ENCODE measurements at regions not wholly inside any gene's neighbourhood (a gene's known extent, or its start where the extent isn't known, plus 50 kb on each side); places are given as distances from the start of the nearest gene placed in this dataset.
A peak's percentile ranks its signal among the peaks of the same experiment; 100 is the strongest.

DNA sequence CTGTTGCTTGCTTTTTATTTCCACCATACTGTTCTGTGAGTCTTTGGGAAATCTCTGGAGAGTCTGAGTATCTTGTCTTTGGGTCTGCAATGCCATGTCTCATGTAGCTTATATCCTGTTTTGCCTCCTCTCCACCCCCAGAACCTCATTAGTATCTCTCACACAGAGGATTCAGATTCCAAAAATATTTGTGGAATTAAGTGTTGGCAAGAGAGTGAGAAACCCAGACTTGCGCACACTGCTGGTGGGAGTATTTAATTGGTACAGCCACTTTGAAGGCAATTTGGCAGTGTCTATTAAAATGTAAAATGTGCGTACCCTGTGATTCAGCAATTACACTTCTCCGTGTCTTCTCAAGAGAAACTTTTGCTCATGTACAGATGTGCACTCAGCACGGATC, 68.6 kb downstream of the ZNF621 start:
- DNase-seq, result no peak

DNA sequence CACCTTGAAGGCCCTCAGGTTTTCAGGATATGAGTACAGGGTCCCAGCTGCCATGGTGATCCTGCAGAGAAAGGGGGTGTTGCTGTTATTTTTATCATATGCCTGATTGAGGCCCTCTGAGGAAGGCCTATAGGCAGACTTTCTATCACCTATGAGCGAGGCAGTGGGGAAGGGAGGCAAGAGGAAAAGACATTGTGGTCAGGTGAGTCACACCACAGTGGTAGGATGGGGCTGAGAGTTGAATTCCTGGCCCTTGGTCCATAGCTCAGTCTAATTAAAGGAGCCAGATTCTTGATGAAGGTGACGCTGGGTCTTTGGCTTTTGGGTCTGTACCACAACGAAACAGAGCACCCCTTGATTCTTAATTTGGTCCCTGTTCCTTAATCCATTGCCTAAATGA, 72.7 kb downstream of the ZNF621 start:
- no peak for DNase-seq

DNA sequence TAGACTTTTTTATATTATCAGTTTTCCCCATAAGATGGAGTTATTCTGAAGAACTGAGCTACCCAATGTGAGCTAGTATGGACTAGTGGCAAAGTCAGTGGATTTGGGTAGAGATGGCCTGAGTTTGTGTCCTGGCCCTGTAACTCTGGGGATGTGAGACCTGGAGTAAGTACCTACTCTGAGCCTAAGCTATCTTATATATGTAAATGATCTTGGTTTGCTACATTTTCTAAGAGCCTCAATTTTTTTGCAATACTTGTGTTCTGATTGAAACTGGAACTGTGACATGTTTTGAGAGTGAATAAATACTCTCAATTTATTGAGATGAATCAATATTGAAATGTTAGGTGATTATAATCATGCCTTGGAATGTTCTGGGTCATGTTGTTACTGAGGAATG, 73.6 kb downstream of the ZNF621 start:
- no peak for DNase-seq

DNA sequence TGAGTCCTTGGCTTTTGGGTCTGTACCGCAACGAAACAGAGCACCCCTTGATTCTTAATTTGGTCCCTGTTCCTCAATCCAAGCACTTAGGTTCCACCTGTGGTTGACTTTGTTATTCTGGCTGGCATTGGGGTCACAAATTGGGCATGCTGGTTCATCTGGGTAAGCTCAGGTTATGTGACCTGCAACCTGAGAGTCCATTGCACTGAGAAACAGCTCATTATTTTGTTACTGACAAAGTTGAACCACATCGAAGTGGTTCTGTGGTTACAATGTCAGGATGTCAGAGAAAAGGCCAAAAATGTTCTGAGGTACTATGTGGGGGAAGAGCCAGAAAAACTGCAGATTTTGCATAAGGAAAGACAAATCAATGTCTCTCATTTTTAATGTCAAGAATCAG, 74.2 kb downstream of the ZNF621 start:
- no peak for DNase-seq

DNA sequence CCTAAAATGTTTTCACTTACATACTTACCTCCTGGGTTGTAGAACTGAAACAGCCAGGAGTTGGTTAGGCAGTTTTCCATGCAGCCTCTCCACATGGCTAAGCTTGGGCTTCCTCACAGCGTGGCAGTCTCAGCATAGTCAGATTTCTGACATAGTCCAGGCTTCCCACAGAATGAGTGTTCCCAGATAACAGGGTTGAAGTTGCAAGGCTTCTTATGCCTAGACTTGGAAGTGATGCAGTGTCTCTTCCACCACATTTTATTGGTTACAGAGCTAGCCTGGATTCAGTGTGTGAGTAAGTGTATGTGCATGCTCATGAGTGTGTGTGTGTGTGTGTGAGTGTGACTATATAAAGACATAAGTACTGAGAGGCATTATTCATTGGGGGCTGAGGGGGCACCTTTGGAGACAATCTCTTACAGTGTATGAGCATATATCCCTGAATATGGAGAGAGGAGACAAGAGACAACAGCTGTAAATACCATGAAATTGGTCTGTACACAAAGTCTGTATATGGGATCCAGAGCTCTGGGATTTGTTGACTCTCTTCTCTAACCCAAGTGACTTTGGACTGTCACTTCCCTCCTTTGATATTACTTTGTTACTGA, 78.1 kb downstream of the ZNF621 start:
- no peak for DNase-seq

DNA sequence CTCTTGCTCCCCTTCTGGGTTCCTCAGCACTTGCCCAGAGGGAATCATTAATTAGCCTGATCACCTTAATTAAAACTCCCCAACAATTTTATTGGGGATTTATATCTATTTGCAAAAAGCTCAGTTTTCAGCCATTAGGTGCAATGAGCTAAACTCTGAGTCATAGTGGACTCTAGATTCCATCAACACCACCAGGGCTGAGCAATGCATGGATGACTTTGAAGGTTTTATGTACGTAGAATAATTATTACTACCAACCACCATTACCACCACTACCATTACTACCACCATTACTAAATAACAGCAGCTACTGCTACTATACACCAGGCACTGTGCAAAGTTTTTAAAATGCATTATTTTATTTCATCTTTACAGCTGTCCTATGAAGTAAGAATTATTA, 81.2 kb downstream of the ZNF621 start:
- DNase-seq, result no peak

DNA sequence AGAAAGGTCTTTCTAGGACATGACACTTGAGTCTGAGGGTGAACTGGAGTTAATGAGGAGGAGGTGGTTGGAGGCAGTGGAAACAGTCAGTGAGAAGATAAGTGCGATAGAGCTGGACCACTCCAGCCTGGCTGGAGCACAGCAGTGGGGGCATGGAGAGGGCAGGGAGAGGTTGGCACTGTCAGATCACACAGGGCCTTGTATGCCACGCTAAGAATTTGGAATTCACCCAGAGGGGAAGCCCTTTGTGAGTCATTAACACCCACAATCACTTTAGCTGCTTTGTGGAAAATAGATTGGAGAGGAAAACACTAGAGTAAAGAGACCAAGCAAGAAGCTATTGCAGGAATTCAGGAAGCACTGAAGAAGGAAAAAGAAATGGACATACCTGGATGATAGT, 83.3 kb downstream of the ZNF621 start:
- no peak for DNase-seq

DNA sequence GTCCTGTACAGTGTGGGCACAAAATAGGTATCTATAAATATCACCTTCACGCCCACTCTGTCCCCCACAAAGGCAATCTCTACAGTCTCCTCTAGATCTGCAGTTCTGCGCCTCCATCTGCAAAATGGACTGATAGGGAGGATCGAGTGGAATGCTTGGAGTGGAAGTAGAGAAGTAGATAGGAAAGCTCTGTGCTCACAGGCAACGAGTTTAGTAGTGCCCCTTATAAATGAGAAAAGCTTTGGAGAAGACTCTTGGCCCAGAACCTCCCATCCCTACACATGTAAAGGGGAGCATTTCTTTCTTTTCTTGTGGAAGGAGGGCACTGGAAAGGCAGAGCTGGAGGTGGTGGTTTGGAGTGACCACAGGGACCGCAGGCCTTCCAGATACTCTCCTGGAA, 88.5 kb downstream of the ZNF621 start:
- no peak for DNase-seq

DNA sequence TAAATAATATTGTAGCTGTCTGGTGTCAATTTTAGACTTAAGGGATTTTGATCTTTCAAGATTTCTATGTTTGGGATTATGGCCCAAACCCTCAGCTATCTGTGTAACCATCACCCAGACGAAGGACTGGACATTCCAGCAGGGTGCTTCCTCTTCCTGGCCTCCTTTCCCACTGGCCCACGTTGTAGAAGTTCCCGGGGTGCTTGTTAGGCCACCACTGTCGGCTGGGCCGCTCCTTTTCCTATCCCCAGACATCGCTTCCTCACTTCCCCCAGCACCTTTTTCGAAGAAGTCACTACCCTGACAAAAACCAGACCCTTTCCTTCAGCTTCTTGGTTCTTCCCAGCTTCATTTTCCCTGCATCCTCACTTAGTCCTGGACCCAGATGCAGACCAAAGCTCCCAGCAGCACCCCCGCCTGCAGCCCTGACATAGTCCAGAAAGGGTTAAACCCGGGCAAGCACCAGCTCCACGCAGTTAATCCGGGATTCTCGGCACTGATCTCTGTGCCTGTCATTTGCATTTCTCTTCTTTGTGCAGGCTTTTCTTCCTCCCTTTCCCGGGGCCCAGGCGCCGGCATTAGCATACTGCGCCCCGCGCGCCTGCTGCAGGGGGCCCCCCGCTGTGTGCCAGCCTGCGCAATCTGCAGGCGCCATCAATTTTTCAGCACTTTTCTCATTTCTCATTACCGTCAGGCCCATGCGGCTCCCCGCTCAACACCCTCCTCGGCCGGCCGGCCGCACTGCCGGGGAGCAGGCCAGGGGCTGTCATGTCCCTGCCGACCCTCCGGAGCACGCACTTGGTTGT, 90.6 kb downstream of the ZNF621 start:
- DNase-seq, result peak; percentile 7

DNA sequence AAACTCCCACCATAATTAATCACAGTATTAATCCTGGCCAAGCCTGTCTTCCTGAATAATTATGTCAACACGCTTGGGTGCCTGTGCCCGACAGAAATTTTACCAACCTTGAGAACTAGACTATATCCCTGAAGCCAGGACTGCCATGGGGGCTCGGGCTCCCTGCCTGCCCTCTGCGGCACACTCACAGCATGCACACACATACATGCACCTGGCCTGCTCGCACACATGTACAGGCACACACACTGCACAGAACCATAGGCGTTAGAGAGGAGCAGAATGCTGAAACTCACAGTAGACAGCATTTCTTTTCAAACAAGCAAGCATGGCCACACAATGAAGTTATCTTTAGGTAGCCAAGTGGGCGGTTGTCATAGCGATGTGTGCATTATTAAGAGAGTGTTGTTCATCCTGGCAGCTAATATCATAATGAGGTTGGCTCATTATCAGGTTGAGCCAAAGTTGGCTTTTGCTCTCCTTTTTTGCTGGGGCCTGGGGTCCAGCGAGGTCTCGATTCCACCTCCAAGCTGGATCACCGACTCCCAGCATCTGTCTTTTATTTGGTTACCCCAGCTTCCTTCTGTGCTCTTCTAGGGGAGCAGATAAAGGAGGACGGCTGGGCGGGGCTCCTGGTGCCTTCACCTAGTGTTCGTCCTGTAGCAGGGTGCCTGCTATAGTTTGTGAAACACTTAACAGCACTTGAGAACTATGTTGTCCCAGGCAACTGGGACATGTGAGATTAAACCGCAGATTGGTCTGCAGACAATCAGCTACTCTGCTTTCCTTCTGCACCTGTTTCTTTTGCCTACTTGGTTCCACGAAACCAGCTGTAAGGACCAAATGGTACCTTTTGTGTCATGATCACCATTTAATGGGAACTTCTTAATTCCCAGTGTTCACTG, 91.4 kb downstream of the ZNF621 start:
- DNase-seq, result peak; percentile 21

DNA sequence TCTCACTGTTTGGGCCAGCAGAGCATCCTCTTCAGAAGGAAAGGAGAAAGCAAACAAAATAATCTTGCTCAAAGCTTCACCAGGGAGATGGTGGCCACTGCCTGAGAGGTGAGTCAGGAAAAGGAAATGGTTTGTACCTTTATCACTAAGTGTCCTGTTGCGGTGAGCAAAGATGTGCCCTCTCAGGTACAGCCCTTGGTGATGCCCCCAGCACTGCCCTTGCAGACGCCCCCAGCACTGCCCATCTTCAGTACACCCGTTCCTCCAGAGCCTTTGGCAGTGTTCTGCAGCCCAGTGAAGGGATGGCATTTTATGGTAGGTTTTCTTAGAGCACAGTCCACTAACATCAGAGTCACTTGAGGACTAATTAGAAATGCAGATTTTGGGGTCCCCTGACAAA, 92.3 kb downstream of the ZNF621 start:
- no peak for DNase-seq

DNA sequence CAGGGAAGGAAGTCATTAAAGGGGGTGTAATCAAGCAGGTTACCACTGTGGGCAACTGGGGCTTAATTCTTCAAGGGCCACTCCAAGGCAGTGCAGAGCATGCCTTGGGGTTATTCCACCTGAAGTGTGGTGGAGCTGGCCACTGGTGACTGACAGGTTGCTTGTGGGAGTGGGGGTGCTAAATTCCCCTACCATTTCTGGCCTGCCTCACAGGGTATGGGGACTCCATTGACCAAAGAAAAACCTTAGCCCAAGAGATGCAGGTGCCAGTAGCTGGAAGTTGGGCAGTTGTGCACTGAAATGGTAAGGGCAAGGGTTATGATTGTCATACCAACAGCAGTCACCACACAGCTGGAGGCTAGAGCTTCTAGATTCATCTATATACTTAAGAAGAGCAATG, 93.4 kb downstream of the ZNF621 start:
- DNase-seq, result no peak

DNA sequence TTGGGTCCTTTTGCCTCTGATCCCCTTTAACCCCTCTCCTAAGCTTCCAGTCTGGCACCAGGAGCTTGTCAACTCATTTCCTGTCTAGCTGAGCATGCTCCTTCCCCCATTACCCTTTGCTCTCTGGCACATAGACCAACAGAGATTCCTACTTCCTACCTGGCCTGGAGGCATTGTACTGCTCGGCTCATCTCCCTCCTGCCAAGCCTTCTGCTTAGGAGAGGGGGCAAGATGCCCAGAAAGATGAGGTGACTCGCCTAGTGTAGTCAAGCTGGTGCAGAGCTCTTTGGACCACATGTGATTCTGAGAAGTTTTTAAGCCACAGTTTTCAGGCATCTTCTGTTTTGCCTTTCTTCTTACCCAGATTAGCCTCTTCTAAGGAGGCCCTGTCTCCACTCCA, 95.4 kb downstream of the ZNF621 start:
- no peak for DNase-seq

DNA sequence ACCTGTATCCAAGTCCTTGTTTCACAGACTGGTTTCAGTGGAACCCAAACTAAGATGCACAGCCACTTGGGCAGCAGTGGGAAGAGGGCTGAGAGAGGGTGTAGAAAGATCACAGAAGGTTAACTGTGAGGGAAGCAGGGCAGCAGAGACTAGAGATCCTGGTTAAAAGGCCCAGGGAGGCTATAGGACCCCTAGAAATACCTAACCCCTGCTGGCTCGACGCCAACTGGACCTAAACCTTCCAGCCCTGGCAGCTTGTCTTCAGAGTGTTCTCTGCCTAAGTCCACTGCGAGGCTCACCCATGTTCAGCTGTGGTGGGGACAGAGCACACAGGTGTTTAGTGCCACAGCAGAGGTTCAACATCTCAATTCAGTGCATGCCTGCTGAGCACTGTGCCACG, 96.5 kb downstream of the ZNF621 start:
- no peak for DNase-seq

DNA sequence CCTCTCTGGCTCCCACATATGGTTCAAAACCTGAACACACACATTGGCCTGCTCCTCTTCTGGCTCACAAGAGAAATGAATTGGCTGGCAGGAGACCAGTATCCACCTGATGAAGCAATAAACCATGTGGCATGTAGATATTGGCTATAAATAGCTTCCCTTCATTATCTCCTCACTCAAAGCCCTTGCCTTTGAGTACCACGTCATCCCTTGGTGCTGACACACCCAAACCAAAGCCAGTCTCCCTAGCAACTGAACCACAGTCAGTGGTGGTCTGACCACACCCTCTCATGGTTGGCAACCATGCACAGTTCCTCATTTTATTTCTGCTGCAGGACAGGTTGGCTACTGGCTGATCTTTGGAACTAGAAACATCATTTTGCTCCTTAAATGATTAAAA, 98.8 kb downstream of the ZNF621 start:
- peak; percentile 95 for DNase-seq

DNA sequence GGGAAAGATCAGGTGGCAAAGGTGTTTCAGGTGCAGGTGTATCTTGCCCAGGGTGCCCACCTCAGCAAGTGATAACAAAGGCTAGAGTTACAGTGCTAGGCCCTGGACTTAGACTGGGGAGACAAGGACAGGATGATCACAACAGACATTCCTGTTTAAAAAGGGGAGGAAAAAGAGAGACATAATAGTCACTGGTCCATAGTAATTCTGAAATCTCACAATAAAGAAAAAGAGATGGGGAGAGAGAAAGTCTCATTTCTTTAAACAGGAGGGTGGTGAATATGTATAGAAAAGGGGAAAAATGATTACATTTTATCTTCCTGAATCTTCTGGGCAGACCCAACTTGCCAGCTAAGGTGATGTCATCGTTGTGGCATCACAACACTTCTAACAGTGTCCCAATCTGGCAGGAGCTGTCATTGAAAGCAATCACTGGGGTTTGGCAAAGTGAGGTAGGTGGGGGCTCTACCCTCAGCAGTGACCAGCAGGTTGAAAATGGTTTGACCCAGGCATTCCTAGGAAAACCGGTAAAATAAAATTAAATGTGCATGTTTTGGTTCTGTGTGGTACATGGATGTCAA, 99.5 kb downstream of the ZNF621 start:
- peak; percentile 10 for DNase-seq

DNA sequence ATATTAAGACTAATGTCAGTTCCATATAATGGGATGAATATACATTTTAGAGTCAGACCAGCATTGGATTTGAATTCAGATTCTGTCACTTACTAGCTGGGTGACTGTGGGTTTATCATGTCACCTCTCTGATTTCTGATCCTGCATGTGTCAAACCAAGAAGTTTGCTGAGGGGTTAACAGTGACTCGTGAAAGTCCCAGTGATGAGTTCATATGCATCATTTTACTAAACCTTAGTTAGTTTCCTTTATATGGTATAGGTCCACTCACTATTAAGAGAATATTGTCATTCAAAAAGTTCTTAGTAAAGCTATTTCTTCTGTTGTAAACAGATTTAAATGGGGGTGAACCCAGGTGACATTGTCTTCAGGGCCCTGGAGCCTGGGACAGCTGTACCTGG, 102.3 kb downstream of the ZNF621 start:
- no peak for DNase-seq

DNA sequence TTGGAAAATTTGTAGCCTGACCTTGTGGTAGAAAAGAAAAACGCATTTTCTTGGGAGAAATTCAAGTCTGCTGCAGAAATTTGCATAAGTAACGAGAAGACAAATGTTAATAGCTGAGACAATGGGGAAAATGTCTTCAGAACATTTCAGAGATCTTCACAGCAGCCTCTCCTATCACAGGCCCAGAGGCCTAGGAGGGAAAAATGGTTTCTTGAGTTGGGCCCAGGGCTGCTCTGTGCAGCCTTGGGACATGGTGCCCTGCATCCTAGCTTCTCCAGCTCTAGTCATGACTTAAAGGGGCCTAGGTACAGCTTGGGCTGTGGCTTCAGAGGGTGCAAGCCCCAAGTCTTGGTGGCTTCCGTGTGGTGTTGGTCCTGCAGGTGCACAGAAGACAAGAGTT, 104.2 kb downstream of the ZNF621 start:
- no peak for DNase-seq

DNA sequence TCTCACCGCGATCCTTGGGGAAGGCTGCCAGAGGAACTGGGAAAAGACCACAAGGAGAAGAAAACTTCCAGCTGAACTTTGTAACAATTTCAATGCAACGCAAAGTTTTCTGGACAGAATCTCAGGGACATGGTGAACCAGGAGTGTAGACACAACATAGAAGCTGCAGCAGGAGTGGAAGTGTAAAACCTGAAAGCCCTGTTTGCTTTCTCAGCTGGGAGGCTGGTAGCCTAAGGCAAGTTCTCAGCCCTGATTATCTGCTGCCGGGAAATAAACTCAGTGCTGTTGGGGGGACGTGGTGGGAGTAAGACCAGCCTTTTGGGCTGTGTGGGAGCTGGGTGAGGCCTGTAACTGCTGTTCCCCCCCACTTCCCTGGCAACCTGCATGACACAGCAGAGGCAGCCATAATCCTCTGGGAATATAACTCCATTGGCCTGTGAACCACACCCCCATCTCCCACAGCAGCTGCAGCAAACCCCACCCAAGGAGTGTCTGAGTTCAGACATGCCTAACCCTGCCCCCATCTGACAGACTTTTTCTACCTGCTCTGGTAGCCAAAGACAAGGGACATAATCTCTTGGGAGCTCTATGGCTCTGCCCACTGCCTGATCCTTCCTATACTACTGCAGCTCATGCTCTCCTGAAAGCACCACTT, 106.7 kb downstream of the ZNF621 start:
- DNase-seq, result no peak

DNA sequence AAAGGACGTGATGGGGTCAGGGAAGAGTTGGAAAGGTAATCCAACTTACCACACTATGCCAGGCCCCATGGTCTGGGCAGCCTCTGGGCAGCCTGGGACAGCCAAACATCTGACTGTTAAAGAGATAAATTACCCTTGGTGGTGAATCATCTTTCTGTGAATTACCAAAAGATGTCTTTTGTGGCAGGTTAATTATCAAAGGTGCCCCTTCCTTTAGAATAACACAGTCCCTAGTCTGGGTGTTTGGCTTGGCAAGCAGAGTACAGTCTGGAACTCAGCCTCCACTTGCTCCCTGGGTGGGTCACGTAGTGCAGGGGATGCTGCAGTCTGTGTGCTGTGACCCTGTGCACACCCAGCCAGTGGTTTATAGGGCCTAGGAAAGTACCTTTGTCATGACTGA, 113.1 kb downstream of the ZNF621 start:
- DNase-seq, result no peak

DNA sequence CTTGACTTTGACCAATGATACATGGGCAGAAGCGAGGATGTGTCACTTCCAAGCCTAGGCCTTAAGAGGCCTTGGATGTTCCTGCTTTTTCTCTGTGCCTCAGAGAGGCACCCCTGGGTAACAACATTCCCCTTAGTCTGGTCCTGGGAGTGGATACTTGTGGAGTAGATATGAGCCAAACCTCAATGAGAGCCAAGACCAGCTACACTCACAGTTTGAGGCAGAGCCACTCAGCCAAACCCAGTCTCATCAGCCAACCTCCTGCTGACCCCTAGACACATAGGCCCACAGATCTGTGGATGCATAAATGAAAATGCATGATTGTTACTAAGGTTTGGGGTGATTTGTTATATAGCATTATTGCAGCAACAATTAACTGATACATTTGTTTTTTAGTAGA, 114.2 kb downstream of the ZNF621 start:
- DNase-seq, result no peak

DNA sequence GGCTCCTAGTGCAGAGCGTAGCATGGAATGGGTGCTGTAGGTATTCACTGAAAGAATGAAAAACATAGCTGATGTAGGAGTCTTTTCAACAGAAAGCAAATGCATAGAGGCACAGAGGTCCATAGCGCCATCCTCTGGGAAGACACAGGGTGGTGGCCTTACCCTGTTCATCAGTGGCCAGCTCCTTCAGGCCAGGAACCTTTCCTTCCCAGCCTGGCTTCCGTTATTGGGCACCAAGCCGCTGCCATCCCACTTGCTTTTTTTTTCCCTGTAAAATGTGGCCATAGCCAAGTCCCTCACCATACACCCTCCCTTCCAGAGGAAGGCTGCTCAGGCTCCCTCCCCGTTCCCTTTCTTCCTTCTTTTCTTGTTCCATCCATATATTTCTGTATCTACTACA, 118.1 kb downstream of the ZNF621 start:
- no peak for DNase-seq

DNA sequence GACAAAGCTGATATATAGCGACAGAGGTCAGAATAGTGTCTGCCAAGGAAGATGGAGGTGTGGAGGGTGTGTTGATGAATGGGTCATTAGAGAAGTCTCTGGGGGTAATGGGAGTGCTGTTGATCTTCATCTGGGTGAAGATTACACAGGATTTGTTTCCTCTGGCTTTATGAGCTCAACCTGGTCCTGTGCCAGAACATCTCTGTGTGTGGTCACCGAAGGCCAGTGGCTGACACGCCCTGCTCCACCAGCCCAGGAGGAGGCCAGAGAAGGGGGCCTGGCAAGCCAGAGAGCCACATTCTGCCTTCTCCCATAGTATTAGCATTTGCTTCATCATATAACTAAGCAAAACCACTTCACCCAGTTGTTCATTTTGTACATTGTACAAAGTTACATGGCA, 121.1 kb downstream of the ZNF621 start:
- no peak for DNase-seq

All from hematopoietic multipotent progenitor cell treated with erythropoietin and hydrocortisone succinate and interleukin-3 and kit ligand, for 6 days (in vitro differentiated cells).